WTC11 (cell line): ENCODE measurements at regions not wholly inside any gene's neighbourhood (a gene's known extent, or its start where the extent isn't known, plus 50 kb on each side); places are given as distances from the start of the nearest gene placed in this dataset.
"Not testable (repeated sequence)": the region's sequence is repeated elsewhere in the genome, so short reads cannot be mapped to it uniquely, and the experiment has no call there.

ENCODE experiments used
- CTCF ChIP-seq: fragments of 200-600 bp; IDR thresholded peaks from 2 replicates; pipeline ENCODE4 v1.8.0; 2022; ENCODE audit warnings: antibody characterized with exemption
- PREB ChIP-seq: sonication (generic); formaldehyde crosslinking; IDR thresholded peaks from 2 replicates; pipeline ENCODE4 v1.8.1; 2022; ENCODE audit warnings: mild to moderate bottlenecking, missing genetic modification reagents, moderate library complexity, borderline replicate concordance
- SMAD3 ChIP-seq: sonication (generic); formaldehyde crosslinking; IDR thresholded peaks from 2 replicates; pipeline ENCODE4 v1.8.0; 2022; ENCODE audit warnings: missing genetic modification reagents, mild to moderate bottlenecking, borderline replicate concordance
- TEAD4 ChIP-seq: sonication (generic); formaldehyde crosslinking; IDR thresholded peaks from 2 replicates; pipeline ENCODE4 v1.8.0; 2022; ENCODE audit warnings: mild to moderate bottlenecking, missing genetic modification reagents

GRCh38 chr15:30489237-30489636 lies 62.6 kb upstream of the GOLGA8Q start:
- not testable (repeated sequence) for TF ChIP-seq PREB (CRISPR knock-in tag); TEAD4 (CRISPR knock-in tag); CTCF; SMAD3
